ENCODE measurements at regions not wholly inside any gene's neighbourhood (a gene's known extent, or its start where the extent isn't known, plus 50 kb on each side); places are given as distances from the start of the nearest gene placed in this dataset.

DNA sequence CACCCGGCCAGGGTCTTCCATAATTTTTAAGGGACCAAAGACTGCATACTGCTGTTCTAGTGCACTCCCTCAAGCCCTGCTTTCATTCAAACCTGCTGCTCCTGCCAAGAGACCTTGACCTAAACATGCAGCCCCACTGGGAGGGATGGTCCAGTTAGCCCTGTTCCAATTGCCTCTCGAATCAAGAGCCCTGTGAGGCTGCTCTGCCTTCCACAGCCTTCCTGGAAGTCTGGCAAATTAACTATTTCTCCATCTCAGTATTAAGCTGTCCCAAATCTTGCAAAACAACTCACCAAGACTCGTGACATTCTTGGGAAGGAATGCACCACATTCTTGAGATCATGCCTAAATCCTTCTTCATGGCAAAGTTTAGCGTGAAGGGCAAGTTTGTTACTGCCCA is 231.3 kb downstream of the C1orf94 start:
- DNase-seq (ENCODE audit: low read depth), result no peak

DNA sequence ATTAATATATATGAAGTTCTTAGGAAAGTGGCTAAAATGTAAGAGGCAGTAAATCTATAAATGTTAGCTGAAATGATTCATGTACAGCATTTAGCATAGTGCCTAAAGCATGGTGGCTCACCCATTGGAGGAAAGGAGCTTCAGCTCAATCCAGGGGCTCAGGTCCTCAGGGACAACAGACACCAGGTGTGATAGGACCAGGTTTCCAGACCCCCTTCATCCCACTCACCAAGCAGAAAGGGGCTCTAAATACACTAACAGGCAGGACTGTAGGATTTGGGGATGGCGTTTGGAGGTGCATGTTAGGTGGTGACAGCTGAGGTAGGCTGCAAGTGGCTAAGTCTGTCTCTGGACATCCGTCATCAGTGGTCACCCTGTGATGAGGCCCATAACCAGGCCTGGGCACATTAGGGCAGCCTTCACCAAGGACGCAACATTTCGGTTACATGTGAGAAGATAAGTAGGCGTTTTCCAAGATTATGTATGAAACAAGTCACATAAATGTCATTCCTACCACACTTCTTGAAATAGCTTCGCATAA is 233.1 kb downstream of the C1orf94 start:
- no peak for DNase-seq (ENCODE audit: low read depth)

DNA sequence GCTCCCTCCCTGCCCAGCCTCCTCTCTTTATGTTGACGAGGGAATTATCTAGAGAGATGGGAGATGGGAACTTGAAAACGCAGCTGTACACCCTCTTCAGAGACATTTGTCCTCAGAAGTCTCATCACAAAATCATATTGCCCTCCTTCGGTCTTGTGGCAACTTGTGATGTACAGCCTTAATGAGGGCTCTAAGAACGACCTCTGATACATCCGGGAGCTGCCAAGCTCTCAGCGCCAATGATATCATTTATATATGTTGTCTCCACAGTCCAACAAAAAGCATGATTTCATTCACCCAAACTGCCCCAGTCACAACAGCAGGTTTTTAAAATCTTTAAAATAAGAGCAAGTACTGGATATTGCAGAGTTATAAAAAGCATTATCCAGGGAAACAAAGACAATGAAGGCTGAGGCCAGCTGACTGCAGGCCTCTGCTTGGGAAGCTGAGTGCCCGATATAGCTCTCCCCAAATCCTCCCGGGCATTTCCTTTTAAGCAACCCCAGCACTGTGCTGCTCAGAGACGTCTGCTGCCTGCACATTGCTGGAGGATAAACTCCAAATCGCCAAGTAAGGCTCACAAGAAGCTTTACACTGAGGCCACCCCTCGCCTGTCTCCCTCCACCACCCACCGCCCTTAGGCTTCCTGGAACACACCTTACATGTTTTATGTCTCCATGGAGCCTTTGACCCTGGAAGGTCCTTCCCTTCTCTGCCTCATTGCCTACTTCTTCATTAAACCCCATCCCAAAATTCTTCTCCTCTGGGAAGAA is 236.1 kb downstream of the C1orf94 start:
- DNase-seq (ENCODE audit: low read depth), result no peak

DNA sequence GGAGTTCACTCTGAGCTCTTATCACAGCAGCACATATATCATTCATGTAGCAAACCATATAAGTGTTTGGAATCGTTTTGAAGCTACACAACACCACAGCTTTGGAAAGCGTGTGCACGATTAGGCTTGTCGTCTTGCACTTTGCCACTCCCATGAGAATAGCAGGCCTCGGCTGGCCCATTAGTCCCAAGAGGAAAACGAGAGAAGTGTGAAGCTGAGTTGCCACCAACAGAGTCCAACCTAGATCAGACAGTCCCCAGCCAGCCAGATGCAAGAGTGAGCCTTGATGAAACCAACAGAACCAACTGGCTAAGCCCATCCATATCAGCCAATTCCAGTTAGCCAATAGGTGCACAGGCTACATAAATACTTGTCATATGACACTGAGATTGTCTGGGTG is 238.4 kb downstream of the C1orf94 start:
- DNase-seq (ENCODE audit: low read depth), result no peak

DNA sequence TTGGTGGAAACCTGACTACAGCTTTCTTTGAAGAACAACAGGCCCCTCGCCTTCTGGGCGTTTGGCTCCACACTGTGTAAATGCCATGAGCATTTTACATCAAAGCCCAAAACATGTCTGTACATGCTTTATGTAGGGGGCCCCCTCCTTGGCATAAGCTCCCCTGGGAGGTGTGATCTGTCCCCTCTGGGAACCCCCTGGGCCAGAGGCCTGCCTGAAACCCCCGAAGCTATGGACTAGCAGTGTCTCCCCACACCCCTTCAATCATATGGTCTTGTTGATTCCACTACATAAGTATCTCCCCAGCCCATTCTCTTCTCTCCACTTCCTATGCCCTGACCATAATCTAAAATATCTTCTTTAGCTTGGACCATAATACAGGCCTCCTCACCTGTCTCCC is 241.5 kb downstream of the C1orf94 start:
- DNase-seq (ENCODE audit: low read depth), result no peak

DNA sequence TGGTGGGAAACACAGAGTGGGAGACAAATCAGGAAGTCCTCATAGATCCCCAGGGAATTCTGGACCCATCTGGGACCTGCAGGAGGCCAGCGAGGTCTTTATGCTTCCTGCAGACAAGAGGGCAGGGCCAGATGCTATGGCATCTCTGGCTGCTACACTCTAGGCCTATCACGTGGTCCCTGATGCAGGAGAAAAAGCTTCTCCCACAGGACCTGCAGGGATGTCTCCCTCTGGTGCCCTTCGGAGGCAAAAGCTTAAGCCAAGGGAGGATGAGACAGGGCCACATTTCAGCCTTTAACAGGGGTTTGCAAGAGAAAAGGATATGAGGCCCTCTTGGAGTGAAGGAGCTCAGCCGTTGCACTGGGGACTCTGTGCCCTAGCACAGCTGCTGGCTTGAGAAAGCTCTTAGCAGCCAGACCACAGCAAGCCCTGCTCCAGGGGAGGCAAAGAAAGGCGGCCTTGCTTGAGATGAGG is 243.0 kb downstream of the C1orf94 start:
- no peak for DNase-seq (ENCODE audit: low read depth)

DNA sequence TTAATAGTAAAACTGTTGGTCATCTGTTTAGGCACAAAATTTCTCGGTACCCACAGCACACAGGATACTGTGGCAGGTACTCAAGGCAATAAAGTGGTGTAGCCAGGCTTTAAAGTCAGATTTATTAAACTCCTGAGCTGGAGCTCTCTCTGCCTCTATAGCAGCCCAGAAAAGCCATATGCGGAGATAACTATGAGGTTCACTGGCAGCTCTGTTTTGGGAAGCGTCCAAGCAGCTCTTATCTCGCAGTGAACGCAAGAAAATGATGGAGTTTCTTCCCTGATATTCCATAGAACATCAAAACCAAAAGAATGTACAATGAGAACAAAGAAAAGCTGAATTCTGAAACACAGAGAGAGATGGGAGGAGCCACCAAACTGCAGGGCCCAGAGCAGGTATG is 248.3 kb downstream of the C1orf94 start:
- no peak for DNase-seq (ENCODE audit: low read depth)

DNA sequence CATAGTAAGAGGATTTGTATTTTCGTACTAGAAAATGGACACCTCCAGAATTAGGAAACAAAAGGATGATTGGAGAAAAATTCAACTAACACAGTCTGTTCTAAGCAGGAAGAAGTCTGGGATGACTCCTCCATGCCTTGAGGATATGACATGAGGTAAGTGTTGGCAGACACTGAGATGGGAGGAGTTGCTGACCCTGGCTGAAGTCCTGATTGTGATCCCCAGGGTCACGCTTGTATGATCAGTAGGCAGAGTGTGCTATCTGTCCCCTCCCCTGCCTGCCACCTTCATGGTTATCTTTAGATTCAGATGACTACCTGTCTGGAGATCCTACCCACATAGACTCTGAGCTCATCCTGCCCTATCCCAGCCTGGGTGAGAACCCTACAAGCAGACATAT is 249.1 kb downstream of the C1orf94 start:
- no peak for DNase-seq (ENCODE audit: low read depth)

DNA sequence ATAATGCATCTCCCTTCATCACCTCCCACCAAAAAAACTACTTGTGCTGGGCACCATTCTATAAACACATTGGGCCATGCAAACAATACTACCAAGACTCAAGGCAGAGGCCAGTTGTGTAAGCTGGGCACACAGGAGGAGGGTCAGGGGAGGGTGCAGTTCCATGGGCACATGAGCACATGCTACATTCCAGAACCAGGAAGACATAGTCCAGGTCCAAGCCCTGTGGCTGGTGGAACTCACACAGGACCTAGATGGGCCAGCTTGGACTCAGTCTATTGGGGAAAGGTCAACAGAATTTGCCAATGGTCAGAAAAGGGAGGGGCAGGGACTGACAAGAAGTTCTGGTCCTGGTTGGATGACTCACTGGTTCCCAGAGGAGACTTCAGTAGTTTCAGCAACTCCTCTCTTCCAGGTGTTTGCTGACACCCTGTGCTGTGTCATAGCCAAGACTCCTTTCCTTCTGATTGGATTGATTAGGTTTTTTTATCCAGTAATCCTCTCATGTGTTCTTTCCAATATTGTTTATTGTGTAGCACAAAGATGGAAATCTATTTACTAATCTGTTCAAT is 249.7 kb downstream of the C1orf94 start:
- no peak for DNase-seq (ENCODE audit: low read depth)

DNA sequence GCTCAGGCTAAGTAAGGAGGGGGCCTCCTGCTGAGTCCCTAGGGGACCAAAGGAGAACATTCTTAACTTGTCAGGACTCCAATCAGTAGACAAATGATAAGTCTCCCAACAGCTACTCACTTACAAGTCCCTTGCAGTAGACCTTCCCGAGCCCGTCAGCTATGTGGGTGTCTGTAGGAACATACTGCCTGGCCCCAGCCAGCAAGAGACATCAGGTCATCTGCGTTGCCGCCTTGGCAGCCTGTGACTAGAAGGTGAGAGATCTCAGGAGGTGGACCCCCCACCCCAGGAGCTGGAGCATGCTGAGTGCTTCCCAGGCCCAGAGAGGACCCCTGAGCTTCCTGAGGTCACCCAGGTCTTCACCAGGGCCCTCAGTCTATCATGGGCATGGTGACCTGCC is 250.5 kb downstream of the C1orf94 start:
- no peak for DNase-seq (ENCODE audit: low read depth)

DNA sequence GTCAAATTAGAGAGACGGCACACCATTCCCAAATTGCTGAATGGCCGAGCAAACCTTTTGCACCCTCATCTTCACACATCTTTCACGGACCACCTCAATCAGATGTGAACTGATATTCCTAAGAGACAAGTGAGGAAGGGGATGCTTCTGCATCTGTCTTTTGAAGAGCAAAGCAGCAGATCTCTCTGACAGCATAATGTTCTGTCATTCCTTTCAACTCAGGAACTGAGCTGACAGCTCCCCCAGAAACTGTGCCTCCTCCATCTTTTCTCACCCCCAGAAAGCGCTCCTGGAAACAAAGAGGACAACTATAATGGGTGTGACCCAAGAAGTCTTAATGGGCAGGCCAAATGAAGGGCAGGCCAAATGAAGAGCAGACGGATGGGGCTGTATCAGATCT is 256.4 kb downstream of the C1orf94 start:
- DNase-seq (ENCODE audit: low read depth), result no peak

DNA sequence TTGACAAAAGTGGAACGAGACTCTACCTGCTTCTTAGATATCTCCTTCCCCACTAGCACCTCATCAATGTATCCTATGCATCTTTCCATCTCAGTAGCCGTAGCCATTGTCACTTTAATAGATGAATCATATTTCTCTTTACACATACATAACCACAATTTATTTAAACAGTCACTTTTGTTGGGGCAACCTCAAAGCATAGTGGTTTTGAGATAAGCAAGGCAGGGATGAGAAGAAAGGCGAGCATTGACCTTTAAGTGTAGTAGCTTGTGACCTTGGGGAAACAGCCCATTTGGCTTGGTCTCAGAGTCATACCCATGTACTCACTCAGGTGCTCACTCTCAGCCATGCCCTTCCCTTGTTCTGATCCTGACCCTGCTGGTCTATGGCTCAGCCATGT is 260.1 kb downstream of the C1orf94 start:
- no peak for DNase-seq (ENCODE audit: low read depth)

DNA sequence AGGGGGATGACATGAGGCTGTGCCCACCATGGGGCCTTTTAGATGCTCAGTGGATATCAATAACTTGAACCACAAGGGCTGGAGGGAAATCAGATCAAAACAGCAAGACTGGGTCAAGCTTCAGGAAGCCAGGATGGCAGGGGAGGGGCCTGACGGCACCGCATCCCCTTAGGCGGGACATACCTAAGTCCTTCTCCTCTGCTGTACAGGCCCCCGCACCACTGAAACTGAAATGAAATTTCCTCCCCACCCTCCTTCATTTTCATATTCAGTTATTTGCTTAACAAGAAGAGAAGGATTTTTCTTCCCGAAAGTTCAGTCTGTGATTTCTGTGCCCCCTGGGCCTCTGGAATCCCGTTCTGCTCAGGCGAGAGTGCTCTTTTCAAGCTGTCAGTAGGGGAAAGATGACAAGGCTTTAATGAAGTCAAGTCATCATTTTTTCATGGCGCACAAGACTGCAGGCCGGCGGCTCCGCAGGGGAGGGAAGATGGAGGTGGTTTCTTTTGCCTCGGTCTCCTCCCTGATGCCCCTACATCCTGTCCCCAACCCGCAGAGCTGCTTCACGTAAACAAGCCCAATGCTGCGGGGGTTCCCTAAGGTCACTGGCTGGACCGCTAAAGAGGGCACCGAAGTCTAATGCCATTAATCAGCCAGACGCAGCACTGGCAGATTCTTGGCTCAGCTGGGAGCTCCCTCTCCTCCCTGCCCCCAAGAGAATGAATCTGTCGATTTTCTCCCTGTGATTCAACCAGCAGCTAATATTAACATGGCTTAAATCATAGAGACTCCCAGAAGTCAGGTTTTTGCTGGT is 264.8 kb downstream of the C1orf94 start:
- no peak for DNase-seq (ENCODE audit: low read depth)

DNA sequence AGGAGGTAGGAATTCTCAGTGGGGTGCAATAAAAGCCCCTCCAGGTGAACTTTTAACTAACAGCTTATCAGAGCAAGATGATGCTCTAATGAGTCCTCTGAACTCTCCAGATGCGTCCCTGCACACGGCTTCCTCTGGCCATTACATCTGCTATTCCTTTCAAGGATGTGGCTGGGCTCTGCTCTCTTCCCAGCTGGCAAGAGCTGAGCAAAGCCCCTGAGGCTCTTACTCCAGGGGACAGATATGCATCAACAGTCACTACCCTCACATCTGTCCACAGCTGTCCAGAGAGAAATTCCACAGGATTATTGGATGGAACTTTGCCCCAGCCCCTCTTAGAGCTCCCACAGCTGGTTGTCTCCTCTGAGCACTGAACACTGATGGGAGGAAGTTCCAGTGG is 267.8 kb downstream of the C1orf94 start:
- DNase-seq (ENCODE audit: low read depth), result no peak

DNA sequence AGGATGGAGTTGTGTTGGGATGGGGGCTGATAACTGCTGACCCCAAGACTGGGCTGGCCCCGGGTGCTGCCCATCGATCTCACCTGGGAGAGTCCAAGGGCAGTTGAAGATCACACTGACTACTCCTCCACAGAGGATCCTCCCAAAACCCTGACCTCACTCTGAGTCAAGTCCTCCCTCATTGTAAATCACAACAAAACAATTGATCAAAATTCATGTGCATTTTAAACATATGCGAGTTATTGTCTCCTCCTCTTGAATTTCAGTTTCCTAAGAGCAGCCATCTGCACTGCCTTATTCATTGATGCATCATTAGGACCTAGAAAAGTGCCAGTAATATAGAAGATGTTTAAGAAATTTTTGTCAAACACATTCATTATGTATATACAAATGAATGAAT is 273.6 kb downstream of the C1orf94 start:
- DNase-seq (ENCODE audit: low read depth), result no peak

DNA sequence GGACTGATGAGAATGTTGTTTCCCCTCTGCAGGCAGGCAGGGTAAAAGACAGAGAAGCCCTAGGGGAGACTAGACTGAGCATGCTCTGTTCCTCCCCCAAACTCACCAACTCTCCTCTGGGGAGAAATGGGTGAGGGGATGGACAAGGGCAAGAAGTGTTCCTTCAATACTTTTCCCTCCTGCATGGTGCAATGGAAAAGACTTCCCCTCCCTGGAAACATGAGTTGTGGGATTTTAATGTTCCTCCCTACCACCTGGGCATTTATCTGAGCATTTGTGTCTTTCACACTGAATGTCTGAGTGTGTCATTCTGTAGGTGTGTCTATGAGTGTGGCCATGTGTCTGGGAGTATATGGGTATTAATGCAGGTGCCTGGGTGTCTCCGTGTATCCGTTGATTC is 275.7 kb downstream of the C1orf94 start:
- DNase-seq (ENCODE audit: low read depth), result no peak

DNA sequence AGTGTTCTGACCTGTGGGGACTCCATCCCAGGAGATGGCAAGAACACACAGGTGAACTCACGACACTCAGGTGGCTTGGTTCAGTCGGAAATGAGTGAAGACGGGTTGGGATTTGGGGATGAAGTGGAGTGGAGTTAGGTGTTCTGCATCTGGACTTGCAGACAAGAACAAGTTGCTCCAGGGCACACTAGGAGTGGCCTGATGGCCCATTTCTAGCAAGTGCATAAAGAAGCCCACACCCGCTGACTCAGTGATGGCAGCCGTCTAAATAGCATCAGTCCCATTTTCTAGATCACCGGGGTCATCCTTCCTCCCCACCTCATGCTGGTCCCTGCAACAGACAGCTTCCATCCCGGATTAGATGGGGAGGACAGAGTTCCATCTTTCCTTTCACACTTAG is 278.4 kb downstream of the C1orf94 start:
- no peak for DNase-seq (ENCODE audit: low read depth)

DNA sequence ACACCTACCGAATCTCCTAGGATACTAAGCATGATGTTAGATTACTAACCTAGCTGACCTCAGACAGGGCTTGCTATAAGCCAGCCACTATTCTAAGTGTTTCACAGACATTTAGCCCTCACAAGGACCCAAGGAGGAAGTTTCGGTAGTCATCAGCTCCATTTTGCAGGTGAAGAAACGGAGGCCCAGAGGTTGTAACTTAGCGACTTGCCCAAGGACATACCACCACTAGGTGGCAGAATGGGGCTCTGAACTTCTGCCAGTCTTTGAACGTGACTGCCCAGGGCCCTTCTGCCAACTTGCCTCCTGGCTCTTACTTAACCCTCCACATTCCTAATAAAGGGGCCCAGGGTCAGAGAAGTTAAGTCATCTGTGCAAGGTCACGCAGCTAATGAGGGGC is 283.5 kb downstream of the C1orf94 start:
- DNase-seq (ENCODE audit: low read depth), result no peak

DNA sequence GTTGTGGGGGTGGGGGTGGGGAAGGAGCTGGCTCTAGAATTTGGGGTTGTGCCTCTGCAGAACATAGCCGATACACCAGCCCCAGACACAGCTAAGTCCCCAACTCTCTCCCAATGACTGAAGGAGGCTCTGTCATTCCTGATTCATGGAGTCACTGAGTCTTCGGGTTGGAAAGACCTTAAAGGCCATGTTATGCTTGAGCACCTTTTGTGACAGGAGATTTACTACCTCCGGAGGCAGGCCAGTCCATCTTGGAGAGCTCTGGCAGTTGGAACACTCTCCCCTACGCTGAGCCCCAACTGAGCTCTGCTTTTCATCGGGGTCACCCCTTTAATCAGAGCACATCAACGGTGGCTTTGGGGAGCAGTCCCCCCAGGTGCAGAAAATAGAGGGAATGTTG is 284.4 kb upstream of the GJB5 start:
- no peak for DNase-seq (ENCODE audit: low read depth)

DNA sequence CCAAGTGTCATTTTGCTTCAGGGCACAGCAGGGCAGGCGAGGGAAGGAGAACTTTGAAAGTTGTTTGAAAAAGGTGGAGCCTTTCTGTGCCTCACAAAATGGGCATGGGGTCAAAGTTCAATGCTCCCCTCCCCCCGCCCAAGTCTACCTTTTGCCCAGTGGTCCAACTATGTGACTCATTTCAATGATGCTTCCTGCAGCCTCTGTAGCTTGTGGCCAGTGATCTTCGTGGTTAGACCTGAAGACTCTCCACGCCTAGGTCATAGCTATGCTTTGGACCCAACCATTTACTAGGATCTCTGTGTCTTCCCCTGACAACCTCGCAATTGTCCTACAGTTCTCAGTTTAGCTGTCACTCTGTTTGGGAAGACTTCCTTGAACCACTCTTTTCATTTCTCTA is 280.3 kb upstream of the GJB5 start:
- no peak for DNase-seq (ENCODE audit: low read depth)

DNA sequence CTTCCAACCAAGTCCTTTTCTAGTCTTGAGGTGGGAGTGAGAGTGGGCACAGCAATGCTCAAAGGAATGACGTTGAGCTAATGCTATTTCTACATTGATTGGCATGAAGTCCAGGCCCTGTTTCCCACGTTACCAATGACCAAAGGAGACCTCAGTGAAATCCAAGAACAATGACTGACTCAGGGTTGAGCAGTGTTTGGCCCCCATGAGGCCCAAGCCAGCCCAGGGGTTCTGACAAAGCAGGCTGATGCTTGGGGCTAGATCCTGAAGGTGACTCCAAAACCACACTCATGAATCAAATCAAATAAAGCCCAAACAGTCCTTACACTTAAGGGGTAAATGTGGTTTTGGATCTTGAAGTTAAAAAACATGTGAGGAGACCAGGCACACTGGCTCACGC is 278.5 kb upstream of the GJB5 start:
- DNase-seq (ENCODE audit: low read depth), result no peak

DNA sequence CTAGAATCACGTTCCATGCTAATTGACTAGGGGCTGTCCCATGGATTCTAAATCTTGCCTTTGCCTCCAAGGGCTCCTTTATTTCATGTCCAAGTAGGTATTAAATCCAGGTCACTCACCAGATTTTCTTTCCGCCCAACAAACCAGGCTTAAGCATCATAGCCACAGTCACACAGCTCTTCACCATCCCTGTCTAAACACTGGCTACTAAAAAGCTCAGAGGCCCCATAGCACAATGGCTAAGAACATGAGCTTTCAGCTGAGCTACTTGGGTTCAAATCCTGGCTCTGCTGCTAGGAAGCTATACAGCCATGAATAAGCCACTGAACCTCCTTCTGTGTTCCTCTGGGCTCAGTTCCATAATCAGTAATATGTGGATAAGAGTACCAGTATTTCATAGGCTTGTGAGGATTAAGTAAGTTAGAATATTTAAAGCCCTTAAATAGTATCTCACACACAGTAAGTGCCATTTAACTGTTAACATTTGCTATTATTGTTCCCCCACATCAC is 277.2 kb upstream of the GJB5 start:
- no peak for DNase-seq (ENCODE audit: low read depth)

Measured in HS-27A (cell line).